PC-9 (cell line): ENCODE measurements at regions not wholly inside any gene's neighbourhood (a gene's known extent, or its start where the extent isn't known, plus 50 kb on each side); places are given as distances from the start of the nearest gene placed in this dataset.

ENCODE experiments used
- EZH2 ChIP-seq: fragments of 200-600 bp; sonication (generic); IDR thresholded peaks from 2 replicates; pipeline ENCODE4 v1.8.0; 2017; ENCODE audit warnings: antibody characterized with exemption, low read depth
- TF ChIP-seq, protein P1 (sequence below): fragments of 200-600 bp; sonication (generic); conservative IDR thresholded peaks from 2 replicates; pipeline ENCODE4 v1.6.1; 2017; ENCODE audit warnings: mixed run types, antibody characterized with exemption, mild to moderate bottlenecking, moderate library complexity

- TF ChIP-seq, protein P1, sequence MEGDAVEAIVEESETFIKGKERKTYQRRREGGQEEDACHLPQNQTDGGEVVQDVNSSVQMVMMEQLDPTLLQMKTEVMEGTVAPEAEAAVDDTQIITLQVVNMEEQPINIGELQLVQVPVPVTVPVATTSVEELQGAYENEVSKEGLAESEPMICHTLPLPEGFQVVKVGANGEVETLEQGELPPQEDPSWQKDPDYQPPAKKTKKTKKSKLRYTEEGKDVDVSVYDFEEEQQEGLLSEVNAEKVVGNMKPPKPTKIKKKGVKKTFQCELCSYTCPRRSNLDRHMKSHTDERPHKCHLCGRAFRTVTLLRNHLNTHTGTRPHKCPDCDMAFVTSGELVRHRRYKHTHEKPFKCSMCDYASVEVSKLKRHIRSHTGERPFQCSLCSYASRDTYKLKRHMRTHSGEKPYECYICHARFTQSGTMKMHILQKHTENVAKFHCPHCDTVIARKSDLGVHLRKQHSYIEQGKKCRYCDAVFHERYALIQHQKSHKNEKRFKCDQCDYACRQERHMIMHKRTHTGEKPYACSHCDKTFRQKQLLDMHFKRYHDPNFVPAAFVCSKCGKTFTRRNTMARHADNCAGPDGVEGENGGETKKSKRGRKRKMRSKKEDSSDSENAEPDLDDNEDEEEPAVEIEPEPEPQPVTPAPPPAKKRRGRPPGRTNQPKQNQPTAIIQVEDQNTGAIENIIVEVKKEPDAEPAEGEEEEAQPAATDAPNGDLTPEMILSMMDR: no peak
- TF ChIP-seq EZH2: no peak
These were observed 76.1 kb upstream of the DNAJC10 start for GRCh38 chr2:182639971-182640370.
